Kidney (tissue), 13 donors: ENCODE measurements at regions not wholly inside any gene's neighbourhood (a gene's known extent, or its start where the extent isn't known, plus 50 kb on each side); places are given as distances from the start of the nearest gene placed in this dataset.

Experiments
- DNase-seq, 5 donors: peaks; one replicate each; pipeline ENCODE4 v3.0.0-alpha.2; 2013 to 2020
- FAIRE-seq: peaks from 2 replicates; lab custom pipeline; 2012; peaks lifted over from hg19 to GRCh38; lab: Jason Lieb, UNC
- H3K27ac ChIP-seq, 2 donors: one replicate each; pipeline ENCODE4 v1.7.0; 2013; ENCODE audit warnings: low read depth in 2 of 2, low read length in 2 of 2, inconsistent platforms in 1 of 2
- H3K27me3 ChIP-seq: one replicate; pipeline ENCODE4 v1.7.1; 2013; ENCODE audit warnings: low read length, inconsistent platforms; ENCODE audit not compliant: control insufficient read depth, insufficient read depth
- H3K36me3 ChIP-seq, 3 donors: one replicate each; pipeline versions ENCODE4 v1.7.0 to v1.7.1; 2013; ENCODE audit warnings: low read length in 3 of 3, control low read depth in 1 of 3, inconsistent platforms in 1 of 3; ENCODE audit not compliant: insufficient read depth in 3 of 3, control insufficient read depth in 2 of 3
- H3K4me1 ChIP-seq, 3 donors: one replicate each; pipeline versions ENCODE4 v1.7.0 to v1.7.1; 2013; ENCODE audit warnings: low read length in 3 of 3, inconsistent platforms in 1 of 3, low read depth in 1 of 3; ENCODE audit not compliant: control insufficient read depth in 2 of 3, insufficient read depth in 2 of 3
- H3K4me3 ChIP-seq, 3 donors: one replicate each; pipeline versions ENCODE4 v1.7.0 to v1.8.1; 2013; ENCODE audit warnings: low read length in 3 of 3, control low read depth in 1 of 3, inconsistent platforms in 1 of 3
- H3K9ac ChIP-seq, 3 donors: one replicate each; pipeline versions ENCODE4 v1.7.0 to v1.7.1; 2013; ENCODE audit warnings: low read length in 3 of 3, control low read depth in 1 of 3, inconsistent platforms in 1 of 3
- H3K9me3 ChIP-seq, 3 donors: one replicate each; pipeline versions ENCODE4 v1.7.0 to v1.7.1; 2013; ENCODE audit warnings: low read length in 3 of 3, control low read depth in 1 of 3, inconsistent platforms in 1 of 3; ENCODE audit not compliant: control insufficient read depth in 2 of 3, insufficient read depth in 1 of 3
- CTCF ChIP-seq: IDR thresholded peaks from 3 replicates; pipeline ENCODE4 v1.5.1; 2012; ENCODE audit warnings: mild to moderate bottlenecking, moderate library complexity, borderline replicate concordance; ENCODE audit not compliant: insufficient read depth; ENCODE audit errors: extremely low read depth
- intact Hi-C: fragments of 100-400 bp; cut with DNase I; formaldehyde crosslinking; loops from one replicate; pipeline ENCODE4 v1.11.1; 2022
- donor health status: control.
- donor health status: control.
- donor health status: control.
- donor health status: control.
- donor health status: control.
- donor health status: DM: yes; HTN: yes; CAD: no.
- donor health status: Normal renal cell carcinoma (clear cell type).

- Histone ChIP-seq H3K27me3 (no peaks in the 10 kb centered on the region), H3K9me3 (peaks cover 0 to 4% (median 0%) of the 10 kb centered on the region in 3 donors), H3K4me3 (no peak overlapping the region), H3K36me3 (no peaks in the 10 kb centered on the region), H3K4me1 (no peaks in the 10 kb centered on the region), H3K27ac (no peak overlapping the region), H3K9ac (no peak overlapping the region)
- no peak for FAIRE-seq
- peak in 1 of 5 donors; percentile 9 for DNase-seq
- no peak for TF ChIP-seq CTCF
- intact Hi-C loops = no loop called here
Observed at GRCh38 chr6:149201068-149201655, 116.3 kb upstream of the TAB2 start.

- no peak for DNase-seq
- no peak for FAIRE-seq
Observed at GRCh38 chr6:149202100-149202499, 115.4 kb upstream of the TAB2 start.

GRCh38 chr6:149202952-149203351, 114.6 kb upstream of the TAB2 start:
- no peaks in the 10 kb centered on the region for H3K27me3 ChIP-seq
- TF ChIP-seq CTCF = no peak
- H3K9ac ChIP-seq = no peak overlapping the region
- DNase-seq (no peak), FAIRE-seq (no peak)
- no peak overlapping the region for H3K27ac ChIP-seq
- H3K36me3 ChIP-seq = no peaks in the 10 kb centered on the region
- H3K9me3 ChIP-seq = no peaks in the 10 kb centered on the region
- H3K4me1 ChIP-seq = no peaks in the 10 kb centered on the region
- intact Hi-C loops = no loop called here
- no peak overlapping the region for H3K4me3 ChIP-seq

More at GRCh38 chr6:149202100-149202499, 115.4 kb upstream of the TAB2 start:
- Histone ChIP-seq H3K4me3 (no peak overlapping the region), H3K27ac (no peak overlapping the region), H3K4me1 (no peaks in the 10 kb centered on the region), H3K9ac (no peak overlapping the region), H3K9me3 (peaks cover 0 to 4% (median 0%) of the 10 kb centered on the region in 3 donors), H3K36me3 (no peaks in the 10 kb centered on the region), H3K27me3 (no peaks in the 10 kb centered on the region)
- no peak for TF ChIP-seq CTCF
- intact Hi-C loops = no loop called here

- Histone ChIP-seq H3K27ac (no peak overlapping the region), H3K9me3 (no peaks in the 10 kb centered on the region), H3K4me3 (no peak overlapping the region), H3K9ac (no peak overlapping the region), H3K36me3 (no peaks in the 10 kb centered on the region), H3K27me3 (no peaks in the 10 kb centered on the region), H3K4me1 (no peaks in the 10 kb centered on the region)
- DNase-seq = no peak
- intact Hi-C loops = no loop called here
- TF ChIP-seq CTCF = no peak
- no peak for FAIRE-seq
Observed at GRCh38 chr6:149203509-149203908, 114.0 kb upstream of the TAB2 start.
